Mucosa of descending colon (tissue), 3 donors: ENCODE measurements at regions not wholly inside any gene's neighbourhood (a gene's known extent, or its start where the extent isn't known, plus 50 kb on each side); places are given as distances from the start of the nearest gene placed in this dataset.
"Not testable (repeated sequence)": the region's sequence is repeated elsewhere in the genome, so short reads cannot be mapped to it uniquely, and the experiment has no call there.

ENCODE experiments used
- ATAC-seq: fragments of 200-7000 bp; cut with Tn5 transposase; one replicate; pipeline ENCODE4 v1.9.1; 2020; ENCODE audit warnings: mild to moderate bottlenecking, moderate library complexity
- DNase-seq, 3 donors: peaks; one replicate each; pipeline ENCODE4 v3.0.0-alpha.2; 2020
- H3K36me3 ChIP-seq: fragments of 200-600 bp; one replicate; pipeline ENCODE4 v1.8.0; 2021; ENCODE audit warnings: low read depth, mild to moderate bottlenecking
- H3K4me1 ChIP-seq: fragments of 200-600 bp; one replicate; pipeline ENCODE4 v1.8.0; 2021; ENCODE audit warnings: low read depth, mild to moderate bottlenecking
- H3K4me3 ChIP-seq: fragments of 200-600 bp; one replicate; pipeline ENCODE4 v1.8.0; 2021; ENCODE audit warnings: mild to moderate bottlenecking
- H3K9me3 ChIP-seq: fragments of 200-600 bp; one replicate; pipeline ENCODE4 v1.8.0; 2021; ENCODE audit warnings: mild to moderate bottlenecking
- intact Hi-C, 2 donors: fragments of 100-400 bp; cut with DNase I in 1 of 2; cut with micrococcal nuclease in 1 of 2; formaldehyde crosslinking; loops; one replicate each; pipeline versions ENCODE4 v1.11.0 to v1.11.1; 2022; cut with DNase I, micrococcal nuclease
- TF ChIP-seq, protein P1 (sequence below): fragments of 200-600 bp; IDR thresholded peaks from one replicate; pipeline ENCODE4 v1.8.0; 2022; ENCODE audit warnings: antibody characterized with exemption, mild to moderate bottlenecking
- donor health status: DM: no; HTN: no; CAD: no; lungs with moderate emphysema.
- donor health status: DM: no; HTN: no; CAD: no.
- donor health status: DM: no; HTN: yes; CAD: no.

DNA sequence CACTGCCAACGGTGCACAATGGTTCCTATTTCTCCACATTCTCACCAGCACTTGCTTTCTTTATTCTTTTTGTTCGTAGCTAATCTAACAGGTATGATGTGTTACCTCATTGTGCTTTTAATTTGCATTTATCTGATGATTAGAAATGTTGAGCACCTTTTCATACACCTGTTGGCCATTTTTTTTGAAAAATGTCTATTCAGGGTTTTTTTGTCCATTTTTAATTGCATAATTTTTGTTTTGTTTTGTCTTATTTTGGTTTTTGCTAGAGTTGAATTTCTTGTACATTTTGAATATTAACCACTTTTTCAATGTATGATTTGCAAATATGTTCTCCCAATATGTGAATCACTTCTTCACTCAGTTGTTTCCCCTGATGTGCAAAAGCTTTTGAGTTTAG is 150.6 kb downstream of the TENT5A start:
- H3K36me3 ChIP-seq: no peaks in the 10 kb centered on the region
- no peak for ATAC-seq
- H3K4me1 ChIP-seq: no peaks in the 10 kb centered on the region
- intact Hi-C loops: no loop called here
- DNase-seq: no peak
- TF ChIP-seq, protein P1, sequence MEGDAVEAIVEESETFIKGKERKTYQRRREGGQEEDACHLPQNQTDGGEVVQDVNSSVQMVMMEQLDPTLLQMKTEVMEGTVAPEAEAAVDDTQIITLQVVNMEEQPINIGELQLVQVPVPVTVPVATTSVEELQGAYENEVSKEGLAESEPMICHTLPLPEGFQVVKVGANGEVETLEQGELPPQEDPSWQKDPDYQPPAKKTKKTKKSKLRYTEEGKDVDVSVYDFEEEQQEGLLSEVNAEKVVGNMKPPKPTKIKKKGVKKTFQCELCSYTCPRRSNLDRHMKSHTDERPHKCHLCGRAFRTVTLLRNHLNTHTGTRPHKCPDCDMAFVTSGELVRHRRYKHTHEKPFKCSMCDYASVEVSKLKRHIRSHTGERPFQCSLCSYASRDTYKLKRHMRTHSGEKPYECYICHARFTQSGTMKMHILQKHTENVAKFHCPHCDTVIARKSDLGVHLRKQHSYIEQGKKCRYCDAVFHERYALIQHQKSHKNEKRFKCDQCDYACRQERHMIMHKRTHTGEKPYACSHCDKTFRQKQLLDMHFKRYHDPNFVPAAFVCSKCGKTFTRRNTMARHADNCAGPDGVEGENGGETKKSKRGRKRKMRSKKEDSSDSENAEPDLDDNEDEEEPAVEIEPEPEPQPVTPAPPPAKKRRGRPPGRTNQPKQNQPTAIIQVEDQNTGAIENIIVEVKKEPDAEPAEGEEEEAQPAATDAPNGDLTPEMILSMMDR: no peak
- H3K4me3 ChIP-seq: no peak overlapping the region
- no peaks in the 10 kb centered on the region for H3K9me3 ChIP-seq

DNA sequence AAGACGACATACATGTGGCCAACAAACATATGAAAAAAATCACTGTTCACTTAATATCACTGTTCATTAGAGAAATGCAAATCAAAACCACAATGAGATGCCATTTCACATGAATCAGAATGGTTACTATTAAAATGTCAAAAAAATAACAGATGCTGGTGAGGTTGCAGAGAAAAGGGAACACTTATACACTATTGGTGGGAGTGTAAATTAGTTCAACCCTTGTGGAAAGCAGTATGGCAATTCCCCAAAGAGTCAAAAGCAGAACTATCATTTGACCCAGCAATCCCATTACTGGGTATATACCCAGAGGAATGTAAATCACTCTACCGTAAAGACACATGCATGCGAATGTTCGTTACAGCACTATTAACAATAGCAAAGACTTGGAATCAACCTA is 152.0 kb downstream of the TENT5A start:
- H3K36me3 ChIP-seq, H3K9me3 ChIP-seq, H3K4me1 ChIP-seq, ATAC-seq, DNase-seq, intact Hi-C loops, H3K4me3 ChIP-seq: not testable (repeated sequence)

DNA sequence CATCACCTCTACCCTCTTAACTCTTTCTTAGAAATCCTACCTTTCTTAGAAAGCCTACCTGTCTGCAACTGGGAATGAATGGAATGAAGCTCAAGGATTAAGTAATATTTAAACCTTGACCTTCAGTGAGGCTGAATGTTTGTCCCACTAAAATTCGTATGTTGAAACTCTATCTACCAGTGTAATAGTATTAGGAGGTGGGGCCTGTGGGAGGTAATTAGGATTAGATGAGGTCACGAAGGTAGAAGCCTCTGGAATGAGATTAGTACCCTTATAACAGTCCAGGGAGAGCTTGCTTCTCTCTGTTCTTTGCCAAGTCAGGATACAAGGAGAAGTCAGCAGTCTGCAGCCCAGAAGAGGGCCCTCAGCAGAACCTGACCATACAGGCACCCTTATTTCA is 158.0 kb downstream of the TENT5A start:
- ATAC-seq: no peak
- H3K4me1 ChIP-seq: no peaks in the 10 kb centered on the region
- intact Hi-C loops: no loop called here
- no peaks in the 10 kb centered on the region for H3K36me3 ChIP-seq
- H3K9me3 ChIP-seq: no peaks in the 10 kb centered on the region
- H3K4me3 ChIP-seq: no peak overlapping the region
- DNase-seq: no peak
- TF ChIP-seq, protein P1: no peak

DNA sequence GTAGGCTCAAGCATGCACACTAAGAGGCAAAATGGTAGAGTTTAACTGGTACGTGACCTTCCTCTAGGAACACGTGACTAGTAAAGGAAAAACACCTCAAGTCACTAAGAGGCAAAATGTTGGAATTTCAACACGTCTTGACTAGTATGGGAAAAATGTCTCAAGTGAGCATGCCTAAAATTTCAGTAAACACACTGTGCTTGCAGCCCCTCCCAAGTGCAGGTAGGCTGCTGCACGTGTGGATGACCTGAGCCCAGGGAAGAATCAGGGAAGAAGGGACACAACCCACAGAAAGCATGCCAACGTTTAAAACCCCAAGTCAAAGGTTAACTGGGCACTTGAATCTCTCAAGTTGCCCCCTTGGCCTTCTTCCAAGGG is 162.2 kb downstream of the TENT5A start:
- H3K9me3 ChIP-seq: no peaks in the 10 kb centered on the region
- TF ChIP-seq, protein P1: no peak
- H3K36me3 ChIP-seq: no peaks in the 10 kb centered on the region
- intact Hi-C loops: no loop called here
- no peaks in the 10 kb centered on the region for H3K4me1 ChIP-seq
- H3K4me3 ChIP-seq: no peak overlapping the region
- ATAC-seq (no peak), DNase-seq (no peak)

DNA sequence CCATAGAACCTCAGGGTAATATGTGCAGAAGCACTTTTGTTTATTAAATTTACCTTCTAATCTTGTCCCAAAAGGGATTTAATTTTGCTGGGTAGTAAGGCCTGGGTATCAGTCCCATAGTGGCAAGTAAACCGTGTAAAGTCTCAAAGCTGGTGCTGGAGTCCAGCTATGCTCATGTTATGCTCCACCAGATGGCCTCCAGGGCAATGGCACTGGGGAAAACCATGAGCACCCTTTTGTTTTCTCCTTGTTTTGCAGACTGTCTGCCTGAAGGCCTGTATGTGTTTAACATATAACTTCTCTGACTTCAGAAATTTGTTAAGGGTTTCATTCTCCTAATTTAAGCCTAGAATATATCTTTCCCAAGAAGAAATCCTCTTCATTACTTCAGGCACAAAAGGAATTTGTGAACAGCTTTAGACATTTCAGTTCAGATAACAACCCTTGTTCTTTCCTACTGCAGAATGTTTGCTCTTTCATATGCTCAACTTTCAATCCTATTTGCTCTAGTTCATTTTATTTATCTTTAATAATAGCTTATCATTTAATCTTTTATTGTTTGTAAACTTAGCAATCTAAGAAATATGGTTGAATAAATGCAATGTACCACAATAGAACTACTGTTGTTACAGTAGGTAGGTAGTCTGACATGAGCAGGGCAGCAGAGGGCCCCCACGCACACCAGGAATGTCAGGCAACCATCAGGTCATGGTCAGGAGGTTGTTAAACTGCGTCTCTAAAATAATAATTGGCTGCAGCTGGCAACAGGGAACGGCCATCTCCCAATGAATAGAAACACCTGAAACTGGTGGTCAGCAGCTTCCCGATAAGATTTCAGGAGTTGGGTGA is 162.8 kb downstream of the TENT5A start:
- Histone ChIP-seq H3K36me3 (no peaks in the 10 kb centered on the region), H3K4me1 (no peaks in the 10 kb centered on the region), H3K4me3 (no peak overlapping the region), H3K9me3 (no peaks in the 10 kb centered on the region)
- ATAC-seq (no peak), DNase-seq (peak in 1 of 3 donors; percentile 4)
- TF ChIP-seq, protein P1: no peak
- intact Hi-C loops: no loop called here

DNA sequence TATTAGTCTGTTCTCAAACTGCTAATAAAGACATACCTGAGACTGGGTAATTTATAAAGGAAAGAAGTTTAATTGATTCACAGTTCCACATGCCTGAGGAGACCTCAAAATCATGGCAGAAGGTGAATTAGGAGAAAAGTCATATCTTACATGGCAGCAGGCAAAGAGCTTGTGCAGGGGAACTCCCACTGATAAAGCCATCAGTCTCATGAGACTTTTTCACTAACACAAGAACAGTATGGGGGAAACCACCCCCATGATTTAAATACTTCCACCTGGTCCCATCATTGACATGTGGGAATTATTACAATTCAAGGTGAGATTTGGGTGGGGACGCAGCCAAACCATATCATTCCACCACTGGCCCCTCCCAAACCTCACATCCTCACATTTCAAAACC is 166.8 kb downstream of the TENT5A start:
- intact Hi-C loops, H3K4me1 ChIP-seq, H3K9me3 ChIP-seq, H3K4me3 ChIP-seq, H3K36me3 ChIP-seq, DNase-seq, ATAC-seq: not testable (repeated sequence)

DNA sequence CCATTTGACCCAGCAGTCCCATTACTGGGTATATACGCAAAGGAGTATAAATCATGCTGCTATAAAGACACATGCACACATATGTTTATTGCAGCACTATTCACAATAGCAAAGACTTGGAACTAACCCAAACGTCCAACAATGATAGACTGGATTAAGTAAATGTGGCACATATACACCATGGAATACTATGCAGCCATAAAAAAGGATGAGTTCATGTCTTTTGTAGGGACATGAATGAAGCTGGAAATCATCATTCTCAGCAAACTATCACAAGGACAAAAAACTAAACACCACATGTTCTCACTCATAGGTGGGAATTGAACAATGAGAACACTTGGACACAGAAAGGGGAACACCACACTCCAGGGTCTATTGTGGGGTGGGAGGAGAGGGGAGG is 168.3 kb downstream of the TENT5A start:
- DNase-seq, H3K4me3 ChIP-seq, intact Hi-C loops, ATAC-seq, H3K4me1 ChIP-seq, H3K9me3 ChIP-seq, H3K36me3 ChIP-seq: not testable (repeated sequence)
